ENCODE measurements at regions not wholly inside any gene's neighbourhood (a gene's known extent, or its start where the extent isn't known, plus 50 kb on each side); places are given as distances from the start of the nearest gene placed in this dataset.
"Not testable (repeated sequence)": the region's sequence is repeated elsewhere in the genome, so short reads cannot be mapped to it uniquely, and the experiment has no call there.

GRCh38 chr13:33682020-33682564 lies 135.9 kb upstream of the RFC3 start:
- no peak for ATAC-seq
- Histone ChIP-seq H3K4me1 (peaks cover 13% of the 10 kb centered on the region), H3K27ac (no peak overlapping the region), H3K36me3 (no peaks in the 10 kb centered on the region), H3K4me3 (no peak overlapping the region), H3K9me3 (no peaks in the 10 kb centered on the region), H3K27me3 (ENCODE audit: low read depth) (no peaks in the 10 kb centered on the region)
- no peak for TF ChIP-seq CTCF (IDR thresholded peaks at IDR 0.05)
- DNase-seq = no peak
- intact Hi-C loops (cut with DNase I) = no loop called here

DNA sequence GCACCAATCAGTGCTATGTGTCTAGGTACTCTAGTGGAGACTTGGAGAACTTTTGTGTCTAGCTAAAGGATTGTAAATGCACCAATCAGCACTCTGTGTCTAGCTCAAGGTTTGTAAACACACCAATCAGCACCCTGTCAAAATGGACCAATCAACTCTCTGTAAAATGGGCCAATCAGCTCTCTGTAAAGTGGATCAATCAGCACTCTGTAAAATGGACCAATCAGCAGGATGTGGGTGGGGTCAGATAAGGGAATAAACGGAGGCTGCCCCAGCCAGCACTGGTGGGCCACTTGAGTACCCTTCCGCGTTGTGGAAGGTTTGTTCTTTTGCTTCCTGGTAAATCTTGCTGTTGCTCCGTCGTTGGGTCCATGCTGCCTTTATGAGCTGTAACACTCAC lies 135.3 kb upstream of the RFC3 start:
- H3K27me3 ChIP-seq (ENCODE audit: low read depth); H3K36me3 ChIP-seq; ATAC-seq; H3K9me3 ChIP-seq; H3K4me3 ChIP-seq; H3K27ac ChIP-seq; DNase-seq; intact Hi-C loops (cut with DNase I): not testable (repeated sequence)
- peaks cover 12% of the 10 kb centered on the region for H3K4me1 ChIP-seq

DNA sequence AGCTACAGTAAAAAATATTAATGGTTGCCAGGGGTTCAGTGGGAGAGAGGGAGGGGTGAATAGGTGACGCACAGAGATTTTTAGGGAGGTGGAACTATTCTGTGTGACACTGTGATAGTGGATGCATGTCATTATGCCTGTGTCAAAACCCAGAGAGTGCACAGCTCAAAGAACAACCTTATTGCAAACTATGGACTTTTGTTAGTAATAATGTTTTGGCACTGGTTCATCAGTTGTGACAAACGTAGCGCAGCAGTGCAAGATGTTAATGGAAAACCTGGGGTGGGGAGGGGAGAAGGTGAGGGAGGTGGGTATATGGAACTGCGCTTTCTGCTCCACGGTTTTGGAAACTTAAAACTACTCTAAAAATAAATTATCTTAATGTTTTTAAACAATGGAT lies 134.6 kb upstream of the RFC3 start:
- Histone ChIP-seq H3K27ac (no peak overlapping the region), H3K36me3 (no peaks in the 10 kb centered on the region), H3K9me3 (no peaks in the 10 kb centered on the region), H3K27me3 (ENCODE audit: low read depth) (no peaks in the 10 kb centered on the region), H3K4me1 (peaks cover 12% of the 10 kb centered on the region), H3K4me3 (no peak overlapping the region)
- ATAC-seq (no peak), DNase-seq (no peak)
- TF ChIP-seq CTCF (IDR thresholded peaks at IDR 0.05) = no peak
- intact Hi-C loops (cut with DNase I) = no loop called here

- Histone ChIP-seq H3K36me3 (no peaks in the 10 kb centered on the region), H3K4me1 (peaks cover 3% of the 10 kb centered on the region), H3K4me3 (no peak overlapping the region), H3K27ac (no peak overlapping the region), H3K9me3 (no peaks in the 10 kb centered on the region), H3K27me3 (ENCODE audit: low read depth) (no peaks in the 10 kb centered on the region)
- ATAC-seq = no peak
- intact Hi-C loops (cut with DNase I) = no loop called here
- DNase-seq = no peak
- TF ChIP-seq CTCF (IDR thresholded peaks at IDR 0.05) = no peak
Measured at GRCh38 chr13:33684874-33685273, 133.1 kb upstream of the RFC3 start.

DNA sequence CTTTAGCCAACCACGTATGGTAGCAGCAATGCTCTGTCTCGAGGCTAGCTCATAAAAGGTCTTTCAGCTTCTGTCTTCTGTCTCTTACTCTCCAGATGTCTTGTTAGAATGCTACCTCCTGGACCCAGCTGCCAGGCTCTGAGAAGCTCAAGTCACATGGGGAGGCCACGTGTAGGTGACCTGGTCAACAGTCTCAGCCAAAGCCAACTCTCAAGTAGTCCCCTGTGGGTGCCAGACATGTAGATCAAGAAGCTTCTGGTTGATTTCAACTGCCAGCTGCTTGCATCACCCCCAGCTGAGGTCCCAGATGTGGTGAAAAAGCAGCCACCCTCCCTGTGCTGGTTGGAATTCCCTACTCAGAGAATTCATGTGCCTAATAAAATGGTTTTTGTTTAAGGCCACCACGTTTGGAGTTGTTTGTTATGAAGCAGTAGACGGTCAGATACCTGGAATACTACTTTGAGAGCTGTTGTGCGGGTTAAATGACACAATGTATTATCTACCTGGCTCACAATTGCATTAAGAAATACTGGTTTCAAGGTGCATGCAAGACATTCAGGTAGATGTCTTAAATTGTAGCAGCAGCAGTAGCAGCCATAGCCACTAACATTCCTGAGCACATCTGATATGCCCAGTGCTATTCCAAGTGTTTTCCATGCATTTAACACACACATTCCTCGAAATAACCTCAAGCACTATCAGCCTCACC lies 131.0 kb upstream of the RFC3 start:
- no peak for TF ChIP-seq CTCF (IDR thresholded peaks at IDR 0.05)
- H3K4me3 ChIP-seq = no peak overlapping the region
- no peak for ATAC-seq
- no peaks in the 10 kb centered on the region for H3K4me1 ChIP-seq
- no peaks in the 10 kb centered on the region for H3K9me3 ChIP-seq
- H3K27ac ChIP-seq = no peak overlapping the region
- intact Hi-C loops (cut with DNase I) = no loop called here
- H3K27me3 ChIP-seq (ENCODE audit: low read depth) = no peaks in the 10 kb centered on the region
- H3K36me3 ChIP-seq = no peaks in the 10 kb centered on the region
- DNase-seq = no peak

GRCh38 chr13:33690354-33690753 lies 127.6 kb upstream of the RFC3 start:
- DNase-seq (no peak), ATAC-seq (no peak)
- Histone ChIP-seq H3K36me3 (no peaks in the 10 kb centered on the region), H3K9me3 (no peaks in the 10 kb centered on the region), H3K27me3 (ENCODE audit: low read depth) (no peaks in the 10 kb centered on the region), H3K4me3 (no peak overlapping the region), H3K4me1 (no peaks in the 10 kb centered on the region), H3K27ac (no peak overlapping the region)
- intact Hi-C loops (cut with DNase I) = no loop called here
- no peak for TF ChIP-seq CTCF (IDR thresholded peaks at IDR 0.05)

All from lower lobe of right lung (tissue), 2 donors.